Fibroblast of skin of back (primary cell): ENCODE measurements at regions not wholly inside any gene's neighbourhood (a gene's known extent, or its start where the extent isn't known, plus 50 kb on each side); places are given as distances from the start of the nearest gene placed in this dataset.

Source experiments
- DNase-seq: peaks from one replicate; pipeline ENCODE4 v3.0.0-alpha.2; 2013

DNA sequence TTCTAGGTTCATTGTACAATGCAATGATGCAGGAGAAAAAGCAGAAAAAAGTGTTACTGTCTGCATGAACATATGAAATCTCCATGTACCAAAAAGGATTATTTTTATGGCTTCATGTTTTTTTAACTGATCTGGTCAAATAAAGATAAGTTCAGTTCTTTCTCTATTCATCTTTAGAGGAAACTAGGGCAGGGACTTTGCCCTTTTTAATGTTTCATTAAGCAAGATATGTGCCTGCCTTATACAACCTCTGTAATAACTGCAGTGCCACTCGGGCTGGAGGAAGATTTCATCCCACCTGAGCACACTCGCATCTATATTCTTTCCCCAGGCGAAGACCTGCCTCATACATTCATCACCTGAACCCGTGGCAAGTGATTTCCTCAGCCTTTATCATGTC is 157.9 kb upstream of the DDX18 start:
- DNase-seq: no peak

GRCh38 chr2:117661619-117662018 is 152.9 kb upstream of the DDX18 start:
- no peak for DNase-seq

DNA sequence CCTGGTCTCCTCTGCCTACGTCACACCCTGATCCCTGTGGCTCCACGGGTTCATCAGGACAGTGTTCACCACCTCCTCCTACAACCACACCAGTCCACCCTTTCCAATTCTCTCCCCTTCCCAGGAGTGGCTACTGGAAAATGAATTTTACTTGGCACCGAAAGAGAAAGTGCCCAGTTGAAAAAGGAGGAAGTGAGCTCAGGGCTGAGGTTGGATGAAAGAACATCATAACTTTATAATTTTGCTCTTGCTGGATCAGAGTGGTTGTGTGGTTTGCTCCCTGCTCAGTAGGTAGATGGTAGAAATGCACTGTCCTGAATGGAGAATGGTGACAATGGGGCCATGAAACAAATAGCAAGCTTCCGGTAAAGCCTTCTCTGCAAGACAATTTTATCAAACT is 140.3 kb upstream of the DDX18 start:
- no peak for DNase-seq

GRCh38 chr2:117679952-117680351 is 134.5 kb upstream of the DDX18 start:
- no peak for DNase-seq

GRCh38 chr2:117684919-117685318 is 129.6 kb upstream of the DDX18 start:
- DNase-seq: no peak

- no peak for DNase-seq
Observed at GRCh38 chr2:117686699-117687098, 127.8 kb upstream of the DDX18 start.

GRCh38 chr2:117691595-117691994 is 122.9 kb upstream of the DDX18 start:
- DNase-seq: no peak

- no peak for DNase-seq
Observed at GRCh38 chr2:117692001-117692763, 122.3 kb upstream of the DDX18 start.

DNA sequence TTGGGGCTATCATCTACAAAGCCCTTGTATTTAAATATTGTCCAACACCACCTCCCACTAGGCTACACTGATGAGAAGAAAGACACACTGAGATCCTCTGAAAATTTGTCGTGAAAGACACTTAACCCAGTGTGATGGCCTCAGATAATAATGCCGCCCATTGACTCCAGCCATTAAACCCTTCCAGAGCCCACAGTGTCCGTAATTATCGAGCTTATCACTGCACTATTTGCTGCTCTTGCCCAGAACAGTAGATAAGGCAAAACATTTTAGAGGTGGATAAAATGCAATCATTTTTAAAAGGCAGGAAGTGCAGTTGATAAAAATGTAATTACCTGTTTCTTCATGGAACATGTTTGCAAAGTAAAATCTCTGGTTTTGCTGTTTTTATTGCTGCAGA is 121.3 kb upstream of the DDX18 start:
- no peak for DNase-seq

- no peak for DNase-seq
Observed at GRCh38 chr2:117693651-117694050, 120.8 kb upstream of the DDX18 start.

- no peak for DNase-seq
Observed at GRCh38 chr2:117698287-117698686, 116.2 kb upstream of the DDX18 start.

GRCh38 chr2:117698819-117699218 is 115.7 kb upstream of the DDX18 start:
- no peak for DNase-seq

- no peak for DNase-seq
Observed at GRCh38 chr2:117700471-117700870, 114.0 kb upstream of the DDX18 start.

DNA sequence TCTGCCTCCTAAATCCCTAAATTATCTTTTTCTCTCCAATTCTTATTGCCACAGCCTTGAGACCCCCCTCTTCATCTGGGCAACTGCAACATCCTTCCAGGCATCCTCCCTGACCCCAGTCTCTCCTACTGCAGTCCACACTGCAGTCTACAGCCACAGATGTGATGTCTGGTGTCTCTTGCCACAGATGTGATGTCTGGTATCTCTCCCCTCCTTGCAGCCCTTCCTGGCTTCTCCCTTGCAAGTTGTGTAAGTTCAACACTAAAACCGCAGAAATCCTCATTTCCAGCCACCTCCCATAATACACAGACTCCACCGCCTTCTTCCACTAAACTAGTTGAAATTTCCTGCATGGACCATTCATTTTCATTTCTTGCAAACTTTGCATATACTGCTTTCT is 113.1 kb upstream of the DDX18 start:
- DNase-seq: no peak

GRCh38 chr2:117702098-117702497 is 112.4 kb upstream of the DDX18 start:
- no peak for DNase-seq

DNA sequence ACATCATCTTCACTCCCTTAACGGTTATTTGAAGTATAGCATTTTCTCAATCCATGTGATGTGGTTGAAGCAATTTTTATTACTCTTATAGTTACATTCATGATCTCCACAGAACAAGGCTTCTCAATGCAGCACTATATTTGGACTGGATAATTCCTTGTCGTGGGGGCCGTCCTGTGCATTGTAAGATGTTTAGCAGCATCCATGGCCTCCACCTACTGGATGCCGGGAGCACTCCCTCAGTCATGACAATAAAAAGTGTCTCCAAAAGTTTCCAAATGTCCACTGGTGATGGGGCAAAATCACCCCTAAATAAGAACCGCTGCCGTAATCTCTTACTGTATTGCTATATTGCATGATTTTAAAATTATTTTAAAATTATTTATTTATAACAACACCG is 110.6 kb upstream of the DDX18 start:
- no peak for DNase-seq

DNA sequence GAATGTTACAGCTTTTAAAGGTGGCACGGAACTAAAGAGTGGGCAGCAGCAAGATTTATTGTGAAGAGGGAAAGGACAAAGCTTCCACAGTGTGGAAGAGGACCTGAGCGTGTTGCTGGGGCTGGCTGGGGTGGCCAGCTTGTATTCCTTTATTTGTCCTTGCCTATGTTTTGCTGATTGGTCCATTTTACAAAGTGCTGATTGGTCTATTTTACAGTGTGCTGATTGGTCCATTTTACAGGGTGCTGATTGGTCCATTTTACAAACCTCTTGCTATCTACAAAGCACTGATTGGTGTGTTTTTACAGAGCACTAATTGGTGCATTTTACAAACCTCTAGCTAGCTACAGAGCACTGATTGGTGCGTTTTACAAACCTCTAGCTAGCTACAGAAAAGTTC is 109.7 kb upstream of the DDX18 start:
- DNase-seq: no peak

DNA sequence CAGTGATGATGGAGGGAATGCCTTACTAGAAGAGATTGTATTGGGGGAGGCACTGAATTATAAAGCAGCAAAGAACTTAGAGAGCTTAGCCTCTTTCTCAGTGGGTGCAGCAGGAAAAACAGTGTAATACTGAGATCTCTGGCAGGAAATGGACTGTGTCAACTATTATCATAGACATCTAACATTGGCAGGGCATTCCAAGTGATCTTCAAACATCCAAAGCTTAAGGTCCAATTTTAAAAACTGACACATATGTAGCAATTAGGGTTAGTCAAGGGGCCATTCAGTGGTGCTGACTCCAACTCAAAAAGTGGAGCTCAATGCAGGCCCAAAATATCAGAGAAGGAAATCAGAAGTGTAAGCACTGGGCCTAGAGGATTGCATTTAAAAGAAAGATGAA is 106.6 kb upstream of the DDX18 start:
- no peak for DNase-seq

DNA sequence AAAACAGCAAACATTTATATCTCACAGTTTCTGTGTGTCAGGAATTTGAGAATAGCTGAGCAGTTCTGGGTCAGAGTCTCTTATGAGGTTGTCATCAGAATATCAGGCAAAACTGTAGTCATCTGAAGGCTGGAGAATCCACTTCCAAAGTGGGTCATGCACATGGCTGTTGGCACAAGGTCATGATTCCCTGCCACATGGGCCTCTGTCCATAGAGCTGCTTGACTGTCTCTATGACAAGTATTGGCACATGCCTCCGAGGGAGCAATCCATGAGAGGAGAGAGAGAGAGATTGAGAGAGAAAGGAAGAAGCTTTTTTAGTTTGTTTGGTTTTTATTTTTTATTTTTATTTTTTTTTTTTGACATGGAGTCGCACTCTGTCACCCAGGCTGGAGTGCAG is 101.8 kb upstream of the DDX18 start:
- no peak for DNase-seq

DNA sequence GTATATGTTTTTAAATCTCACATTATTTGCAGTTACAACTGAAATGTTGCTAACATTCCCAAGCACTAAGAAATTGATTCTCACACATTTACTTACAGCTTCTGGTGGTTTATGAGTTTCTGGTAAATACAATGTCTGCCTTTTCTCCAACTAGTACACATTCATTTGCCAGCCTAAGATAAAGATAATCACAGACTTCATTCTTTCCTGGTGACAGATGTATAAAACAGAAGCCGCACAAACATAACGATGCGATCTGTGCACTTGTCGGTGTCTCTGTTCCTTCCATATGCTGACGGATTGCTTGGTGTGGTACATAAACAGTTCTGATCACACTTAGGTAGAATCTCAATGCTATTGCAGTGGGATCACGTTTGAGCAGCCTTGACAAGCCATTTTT is 100.4 kb upstream of the DDX18 start:
- DNase-seq: no peak

DNA sequence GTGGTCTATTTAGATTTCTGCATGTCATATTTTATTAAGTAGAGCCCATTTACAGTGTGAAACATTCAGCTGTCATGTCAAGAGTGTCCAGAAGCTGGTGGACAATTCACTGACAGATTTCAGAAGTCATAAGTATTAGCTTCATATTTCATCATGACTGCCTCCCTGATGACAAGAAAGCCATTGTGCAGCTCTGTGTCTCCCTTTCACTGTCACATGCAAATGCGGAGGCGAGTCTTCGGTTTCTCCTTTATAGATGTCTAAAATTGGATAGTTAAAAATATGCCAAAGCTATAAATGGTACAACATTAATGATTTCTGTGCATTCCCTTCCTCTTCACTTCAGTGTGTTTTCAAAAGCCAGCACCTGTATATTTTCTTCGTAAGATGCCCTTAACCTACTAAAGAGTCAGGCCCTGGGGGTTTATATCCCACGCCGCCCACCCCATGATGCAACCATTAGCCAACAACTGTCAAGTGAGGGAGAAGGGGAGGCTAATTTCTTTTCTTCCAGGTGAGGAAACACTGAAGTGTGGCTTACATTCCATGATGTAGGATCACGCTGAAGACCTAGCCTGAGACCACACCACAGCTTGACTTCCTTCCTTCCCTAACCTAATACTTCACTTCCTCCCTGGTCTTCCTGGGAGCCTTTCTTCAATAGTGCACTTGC is 99.6 kb upstream of the DDX18 start:
- DNase-seq: no peak

DNA sequence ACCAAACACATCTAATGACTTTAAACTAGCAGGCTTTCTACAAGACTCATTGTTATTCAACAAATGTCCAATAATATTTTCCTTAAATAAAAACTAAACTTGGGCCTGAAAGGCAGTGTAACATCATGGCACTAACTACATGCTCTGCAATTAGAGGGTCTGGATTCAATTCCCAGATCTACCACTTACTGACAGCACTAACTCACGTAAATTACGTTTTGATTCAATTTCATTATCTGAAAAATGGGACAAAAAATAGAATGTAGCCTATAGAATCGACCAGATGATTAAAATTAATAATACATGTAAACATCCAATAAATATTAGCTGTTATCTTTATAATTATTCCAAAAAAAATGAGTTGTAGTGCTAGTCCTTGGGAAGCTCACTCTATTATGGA is 98.0 kb upstream of the DDX18 start:
- DNase-seq: no peak

GRCh38 chr2:117717072-117717471 is 97.4 kb upstream of the DDX18 start:
- DNase-seq: no peak

- no peak for DNase-seq
Observed at GRCh38 chr2:117718048-117718447, 96.4 kb upstream of the DDX18 start.

DNA sequence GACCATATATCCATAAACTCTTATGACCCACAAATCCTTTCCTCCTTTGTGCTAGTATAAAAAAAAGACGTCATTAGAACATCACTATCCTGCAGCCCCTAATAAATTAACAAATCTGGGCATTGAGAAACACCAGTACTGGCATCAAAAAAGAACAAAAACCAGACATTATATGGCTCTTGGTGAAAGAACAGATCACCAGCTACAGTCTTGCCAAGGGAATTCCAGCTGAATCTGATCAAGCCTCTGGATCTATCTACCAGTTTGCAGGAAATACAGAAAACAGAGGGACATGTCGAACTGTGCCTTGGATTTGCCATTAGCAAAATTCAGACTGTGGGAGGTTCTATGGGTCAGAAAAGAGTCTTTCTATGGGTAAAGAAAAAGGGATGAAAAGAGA is 93.7 kb upstream of the DDX18 start:
- DNase-seq: no peak
